ENCODE measurements at regions not wholly inside any gene's neighbourhood (a gene's known extent, or its start where the extent isn't known, plus 50 kb on each side); places are given as distances from the start of the nearest gene placed in this dataset.
"Not testable (repeated sequence)": the region's sequence is repeated elsewhere in the genome, so short reads cannot be mapped to it uniquely, and the experiment has no call there.

DNA sequence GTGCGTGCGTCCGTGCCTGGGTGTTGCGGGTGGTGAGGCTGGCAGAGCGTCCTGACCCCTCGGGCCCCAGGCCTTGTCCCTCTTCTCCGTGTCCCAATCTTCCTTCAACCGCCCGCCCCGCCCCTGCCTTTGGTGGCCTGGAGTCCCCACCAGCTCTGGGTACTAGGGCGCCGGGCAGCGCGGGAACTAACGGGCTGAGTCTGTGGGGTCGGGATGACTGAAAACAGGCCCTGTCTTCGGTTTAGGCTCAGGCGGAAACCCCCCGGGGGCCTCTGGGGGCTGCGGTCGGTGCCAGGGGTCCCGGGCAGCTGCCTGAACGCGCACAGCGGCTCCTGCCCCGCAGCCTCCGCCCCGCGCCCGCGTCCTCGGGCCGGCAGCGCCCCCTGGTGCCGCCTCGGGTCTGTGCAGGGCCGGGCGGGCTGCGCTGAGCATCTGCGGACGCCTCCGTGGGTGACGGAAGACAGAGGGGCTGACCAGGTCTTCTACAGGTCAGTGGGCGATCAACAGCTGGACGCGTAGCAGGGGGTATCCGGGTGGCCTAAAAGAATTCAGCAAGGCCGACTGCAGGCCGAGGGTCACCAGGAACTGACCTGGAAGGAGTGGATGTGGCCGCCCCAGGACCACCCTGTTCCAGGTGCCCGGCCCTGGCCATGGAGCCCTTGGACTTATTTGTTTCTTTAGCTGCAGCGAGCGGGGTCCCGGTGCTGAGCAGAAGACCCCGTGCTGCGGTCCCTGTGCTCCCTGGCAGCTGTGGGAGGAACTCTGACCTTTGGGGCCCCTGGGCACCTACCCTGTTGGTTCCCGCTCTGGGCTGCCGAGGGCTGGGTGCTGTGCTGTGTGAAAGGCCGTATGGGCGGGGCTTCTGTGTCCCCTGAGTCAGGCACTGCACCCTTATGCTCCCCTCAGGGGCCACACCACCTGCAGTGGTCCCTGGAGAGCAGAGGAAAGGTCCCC lies 130.2 kb upstream of the LPCAT1 start:
- TF ChIP-seq, protein P1, sequence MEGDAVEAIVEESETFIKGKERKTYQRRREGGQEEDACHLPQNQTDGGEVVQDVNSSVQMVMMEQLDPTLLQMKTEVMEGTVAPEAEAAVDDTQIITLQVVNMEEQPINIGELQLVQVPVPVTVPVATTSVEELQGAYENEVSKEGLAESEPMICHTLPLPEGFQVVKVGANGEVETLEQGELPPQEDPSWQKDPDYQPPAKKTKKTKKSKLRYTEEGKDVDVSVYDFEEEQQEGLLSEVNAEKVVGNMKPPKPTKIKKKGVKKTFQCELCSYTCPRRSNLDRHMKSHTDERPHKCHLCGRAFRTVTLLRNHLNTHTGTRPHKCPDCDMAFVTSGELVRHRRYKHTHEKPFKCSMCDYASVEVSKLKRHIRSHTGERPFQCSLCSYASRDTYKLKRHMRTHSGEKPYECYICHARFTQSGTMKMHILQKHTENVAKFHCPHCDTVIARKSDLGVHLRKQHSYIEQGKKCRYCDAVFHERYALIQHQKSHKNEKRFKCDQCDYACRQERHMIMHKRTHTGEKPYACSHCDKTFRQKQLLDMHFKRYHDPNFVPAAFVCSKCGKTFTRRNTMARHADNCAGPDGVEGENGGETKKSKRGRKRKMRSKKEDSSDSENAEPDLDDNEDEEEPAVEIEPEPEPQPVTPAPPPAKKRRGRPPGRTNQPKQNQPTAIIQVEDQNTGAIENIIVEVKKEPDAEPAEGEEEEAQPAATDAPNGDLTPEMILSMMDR (conservative IDR thresholded peaks at IDR 0.05): peak; percentile 74
- not testable (repeated sequence) for H3K27ac Mint-ChIP-seq; H3K9me3 Mint-ChIP-seq; H3K4me1 Mint-ChIP-seq (ENCODE audit: unreplicated experiment); H3K4me3 Mint-ChIP-seq; H3K36me3 Mint-ChIP-seq
- peak; percentile 68 for DNase-seq (ENCODE audit: extremely low spot score, unreplicated experiment)
- H3K27me3 Mint-ChIP-seq: peaks cover 57% of the 10 kb centered on the region

DNA sequence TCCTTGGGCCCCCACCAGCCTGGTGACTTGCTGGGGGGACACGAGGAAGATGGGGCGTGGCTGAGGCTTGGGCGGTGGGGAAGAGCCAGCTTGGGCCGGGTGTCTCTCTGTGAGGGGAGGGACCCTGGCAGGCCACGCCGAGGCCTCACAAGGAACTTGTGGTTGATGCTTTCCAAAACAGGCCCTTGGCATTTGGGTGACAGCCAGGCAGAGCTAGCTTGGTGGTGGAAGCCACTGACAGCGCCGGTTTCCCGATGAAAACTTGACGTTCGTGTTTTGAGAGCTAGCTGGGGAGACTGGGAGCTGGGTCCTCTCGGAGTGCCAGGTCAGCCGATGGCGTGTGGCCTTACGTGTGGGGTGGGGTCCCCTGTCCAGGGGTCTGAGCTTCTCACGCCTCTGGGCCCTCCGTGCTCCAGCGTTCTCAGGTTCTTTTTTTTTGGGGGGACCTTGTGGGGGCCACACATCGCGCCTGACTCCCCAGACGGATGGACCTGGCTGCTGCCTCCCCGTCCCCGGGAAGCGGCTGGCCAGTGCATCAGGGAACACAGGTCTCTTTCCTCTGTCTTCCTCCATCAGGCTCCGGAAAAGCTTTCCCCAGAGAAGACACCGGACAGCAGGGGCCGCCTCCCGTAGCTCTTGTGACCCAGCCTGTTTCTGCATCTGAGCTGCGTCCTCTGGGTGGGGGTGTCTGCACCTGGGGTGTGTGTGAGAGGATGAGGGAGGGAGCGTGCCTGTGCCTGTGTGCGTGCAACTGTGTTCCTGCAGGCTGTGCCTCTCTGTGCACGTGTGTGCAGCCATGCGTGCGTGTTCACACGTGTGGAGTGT lies 129.3 kb upstream of the LPCAT1 start:
- DNase-seq (ENCODE audit: extremely low spot score, unreplicated experiment): peak; percentile 65
- Mint-ChIP-seq H3K4me1 (ENCODE audit: unreplicated experiment) (peaks cover 6% of the 10 kb centered on the region), H3K27ac (no peak overlapping the region), H3K36me3 (no peaks in the 10 kb centered on the region), H3K27me3 (peaks cover 57% of the 10 kb centered on the region), H3K4me3 (no peak overlapping the region), H3K9me3 (no peaks in the 10 kb centered on the region)
- TF ChIP-seq, protein P1 (conservative IDR thresholded peaks at IDR 0.05): no peak

DNA sequence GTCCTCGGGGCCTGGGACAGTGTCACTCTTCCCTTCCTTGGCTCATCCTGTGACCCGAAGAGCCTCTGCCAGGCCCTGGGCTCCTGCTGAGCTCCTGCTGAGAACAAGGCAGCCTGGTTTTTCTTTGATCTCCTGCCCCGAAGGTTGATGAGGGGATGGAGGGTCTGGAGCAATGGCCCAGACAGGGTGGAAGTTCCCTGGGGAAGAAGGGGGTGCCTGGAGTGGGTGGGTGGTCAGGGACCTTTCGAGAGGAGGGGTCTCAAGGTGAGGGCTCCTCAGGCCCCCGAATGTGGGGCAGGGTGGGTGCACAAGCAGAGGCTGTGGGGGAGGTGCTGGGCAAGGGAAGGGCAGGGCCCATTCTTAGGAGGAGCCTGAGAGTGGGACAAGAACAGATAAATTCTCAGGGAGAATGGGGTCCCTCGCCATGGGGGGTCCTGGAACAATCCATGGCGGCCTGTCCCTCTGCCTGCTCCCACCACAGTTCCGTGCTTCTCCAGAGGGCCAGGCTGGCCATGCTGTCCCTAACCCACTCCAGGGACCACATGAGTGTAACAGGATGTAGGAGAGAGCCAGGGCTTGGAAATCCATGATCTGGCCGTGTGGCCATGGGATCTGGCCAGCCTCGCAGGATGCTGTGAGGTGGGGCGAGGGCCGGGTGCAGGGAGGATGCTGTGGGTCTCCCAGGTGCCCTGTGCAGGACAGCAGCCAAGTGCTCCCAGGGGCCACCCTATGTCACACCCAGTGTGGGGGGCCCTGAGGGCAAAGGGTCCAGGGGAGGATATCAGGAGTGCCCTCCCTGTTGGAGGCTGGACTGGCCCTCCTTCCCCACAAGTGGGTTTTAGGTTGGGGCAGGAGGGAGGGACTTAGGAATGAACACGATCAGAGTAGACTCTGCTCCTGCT lies 128.5 kb upstream of the LPCAT1 start:
- Mint-ChIP-seq H3K9me3 (no peaks in the 10 kb centered on the region), H3K27ac (no peak overlapping the region), H3K4me3 (no peak overlapping the region), H3K36me3 (no peaks in the 10 kb centered on the region), H3K4me1 (ENCODE audit: unreplicated experiment) (peaks cover 6% of the 10 kb centered on the region), H3K27me3 (peaks cover 52% of the 10 kb centered on the region)
- peak; percentile 53 for DNase-seq (ENCODE audit: extremely low spot score, unreplicated experiment)
- TF ChIP-seq, protein P1 (conservative IDR thresholded peaks at IDR 0.05): no peak

DNA sequence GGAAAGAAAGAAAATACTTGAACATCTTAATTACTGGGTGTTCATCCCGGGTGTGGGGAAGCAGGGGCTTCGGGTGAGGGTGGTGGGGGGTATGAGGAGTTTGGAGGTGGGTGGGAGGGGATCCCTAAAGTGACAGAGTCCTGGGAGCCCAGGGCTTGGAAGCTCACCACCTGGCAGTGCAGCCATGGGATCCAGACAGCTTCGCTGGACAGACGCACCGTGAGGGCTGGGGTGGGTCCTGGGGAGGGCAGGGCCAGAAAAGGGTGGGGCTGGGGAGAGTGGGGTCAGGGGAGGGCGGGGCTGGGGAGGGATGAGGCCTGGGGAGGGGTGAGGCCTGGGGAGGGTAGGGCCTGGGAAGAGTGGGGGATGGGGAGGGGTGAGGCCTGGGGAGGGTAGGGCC lies 127.5 kb upstream of the LPCAT1 start:
- DNase-seq (ENCODE audit: extremely low spot score, unreplicated experiment): no peak
- H3K4me3 Mint-ChIP-seq: no peak overlapping the region
- no peaks in the 10 kb centered on the region for H3K36me3 Mint-ChIP-seq
- H3K4me1 Mint-ChIP-seq (ENCODE audit: unreplicated experiment): peaks cover 6% of the 10 kb centered on the region
- H3K27me3 Mint-ChIP-seq: peaks cover 50% of the 10 kb centered on the region
- H3K27ac Mint-ChIP-seq: no peak overlapping the region
- no peaks in the 10 kb centered on the region for H3K9me3 Mint-ChIP-seq
- TF ChIP-seq, protein P1 (conservative IDR thresholded peaks at IDR 0.05): no peak

DNA sequence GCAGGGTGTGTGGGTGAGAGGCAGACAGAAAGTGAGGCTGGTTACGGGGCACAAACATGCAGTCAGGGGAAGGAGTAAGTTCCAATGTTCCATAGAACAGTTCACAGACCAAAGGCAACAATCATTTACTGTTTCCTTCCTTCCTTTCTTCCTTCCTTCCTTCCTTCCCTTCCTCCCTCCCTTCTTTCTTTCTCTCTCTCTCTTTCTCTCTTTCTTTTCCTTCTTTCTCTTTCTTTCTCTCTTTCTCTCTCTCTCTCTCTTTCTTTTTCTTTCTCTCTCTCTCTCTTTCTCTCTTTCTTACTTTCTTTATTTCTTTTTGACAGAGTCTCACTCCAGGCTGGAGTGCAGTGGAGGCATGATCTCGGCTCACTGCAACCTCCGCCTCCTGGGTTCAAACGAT lies 125.8 kb upstream of the LPCAT1 start:
- Mint-ChIP-seq H3K27me3 (peaks cover 56% of the 10 kb centered on the region), H3K36me3 (no peaks in the 10 kb centered on the region), H3K27ac (no peak overlapping the region), H3K4me3 (no peak overlapping the region), H3K4me1 (ENCODE audit: unreplicated experiment) (peaks cover 6% of the 10 kb centered on the region), H3K9me3 (no peaks in the 10 kb centered on the region)
- TF ChIP-seq, protein P1 (conservative IDR thresholded peaks at IDR 0.05): no peak
- DNase-seq (ENCODE audit: extremely low spot score, unreplicated experiment): no peak

Data from type B pancreatic cell (in vitro differentiated cells).